ENCODE measurements at regions not wholly inside any gene's neighbourhood (a gene's known extent, or its start where the extent isn't known, plus 50 kb on each side); places are given as distances from the start of the nearest gene placed in this dataset.

- TF ChIP-seq ZBTB33 (IDR thresholded peaks at IDR 0.05; ENCODE audit: extremely low read depth, insufficient replicate concordance, low read length), result no peak
- TF ChIP-seq MAX (IDR thresholded peaks at IDR 0.05), result no peak
These were observed 467.1 kb downstream of the HDGFL1 start (continued) for GRCh38 chr6:23036406-23036983.

- H3K4me2 ChIP-seq (ENCODE audit: low read length), result no peak overlapping the region
- POLR2A ChIA-PET, result no interaction called here
- no peak overlapping the region for H2AFZ ChIP-seq (ENCODE audit: low read depth, low read length, poor library complexity, severe bottlenecking)
- no peaks in the 10 kb centered on the region for H3K27me3 ChIP-seq (ENCODE audit: insufficient read depth, low read length)
- no peaks in the 10 kb centered on the region for H3K9me2 ChIP-seq (ENCODE audit: insufficient read depth)
- TF ChIP-seq FOSL1 (IDR thresholded peaks at IDR 0.05; ENCODE audit: low read depth) (no peak), JUND (IDR thresholded peaks at IDR 0.05) (no peak), SIN3A (IDR thresholded peaks at IDR 0.05; ENCODE audit: low read depth) (no peak), TCF7L2 (IDR thresholded peaks at IDR 0.05; ENCODE audit: borderline replicate concordance, extremely low read depth, insufficient read depth, insufficient read length) (no peak), POLR2A (IDR thresholded peaks at IDR 0.05; ENCODE audit: borderline replicate concordance, extremely low read depth, insufficient read depth, insufficient read length) (no peak)
- BruUV-seq (replicated peaks), result no TSS peak
- RAD21 ChIA-PET (ENCODE audit: low non-redundant PET in 1 of 2, low total read pairs in 2 of 2, uncharacterized antibody in 2 of 2, unreplicated experiment in 2 of 2), result no interaction called here
- no peak overlapping the region for H3K27ac ChIP-seq (ENCODE audit: low read depth, low read length)
- peaks cover 0 to 4% of the 10 kb centered on the region in 2 experiments; a peak in 1 of 4 replicates for H3K9me3 ChIP-seq (ENCODE audit: control insufficient read depth in 1 of 2, insufficient read depth in 1 of 2, low read depth in 1 of 2, low read length in 2 of 2)
- H3K4me1 ChIP-seq (ENCODE audit: control insufficient read depth in 1 of 2, insufficient read depth in 2 of 2, low read length in 2 of 2), result no peaks in the 10 kb centered on the region
- ATAC-seq, result no peak
- no peak overlapping the region for H3K9ac ChIP-seq (ENCODE audit: low read length)
- intact Hi-C loops (cut with micrococcal nuclease), result no loop called here
- H3K79me2 ChIP-seq (ENCODE audit: insufficient read depth, low read length), result no peaks in the 10 kb centered on the region
- no peak for DNase-seq (ENCODE audit: low read depth, low spot score)
- CTCF ChIA-PET, result no interaction called here
- no peaks in the 10 kb centered on the region for H3K36me3 ChIP-seq (ENCODE audit: control insufficient read depth in 1 of 2, insufficient read depth in 2 of 2, low read length in 2 of 2)
- no peaks in the 10 kb centered on the region for H4K20me1 ChIP-seq (ENCODE audit: insufficient read depth)
- H3K4me3 ChIP-seq (replicated peaks in 1 of 2; ENCODE audit: low read depth in 1 of 2, low read length in 2 of 2), result no peak overlapping the region
These were observed 471.5 kb downstream of the HDGFL1 start for GRCh38 chr6:23040899-23041298.
